HepG2 (cell line): ENCODE measurements at regions not wholly inside any gene's neighbourhood (a gene's known extent, or its start where the extent isn't known, plus 50 kb on each side); places are given as distances from the start of the nearest gene placed in this dataset.

Source experiments
- ATAC-seq: fragments of 200-7000 bp; cut with Tn5 transposase; 3 replicates; pipeline ENCODE4 v1.9.1; 2020; ENCODE audit warnings: mild to moderate bottlenecking, moderate library complexity
- BruUV-seq: library from RNA; stranded (reverse); fragments of 400-500 nt; replicated peaks from 2 replicates; lab custom pipeline; 2021; lab: Mats Ljungman, UMichigan
- CTCF ChIA-PET: fragments of 300-600 bp; formaldehyde crosslinking; extraction: SDS; loops from one replicate; lab custom pipeline; 2021; ENCODE audit warnings: low total read pairs, inconsistent platforms, low intra/inter-chr PET ratio; lab: Yijun Ruan, JAX
- POLR2A ChIA-PET: fragments of 350-600 bp; sonication (Branson Sonifier 250); formaldehyde crosslinking; loops from one replicate; lab custom pipeline; 2020; ENCODE audit warnings: antibody characterized with exemption, inconsistent platforms; lab: Yijun Ruan, JAX
- DNase-seq: peaks from one replicate; pipeline ENCODE4 v3.0.0-alpha.2; 2015; ENCODE audit warnings: low spot score
- FAIRE-seq: peaks from 3 replicates; lab custom pipeline; 2011; peaks lifted over from hg19 to GRCh38; lab: Jason Lieb, UNC
- H2AFZ ChIP-seq: one replicate; pipeline ENCODE4 v1.6.1; 2011; ENCODE audit warnings: low read length, inconsistent platforms
- H3K27ac ChIP-seq: fragments of 300-600 bp; 3 replicates; pipeline ENCODE4 v1.8.0; 2011; ENCODE audit warnings: mixed run types, mild to moderate bottlenecking, mixed read lengths, low read length, inconsistent platforms; ENCODE audit not compliant: insufficient read depth; ENCODE audit errors: extremely low read length
- H3K27me3 ChIP-seq, 2 experiments: fragments of 200-600 bp in 1 of 2; 2 replicates in 1 of 2; 3 replicates in 1 of 2; pipeline versions ENCODE4 v1.6.0 to v1.8.0; 2011; ENCODE audit warnings: low read length in 2 of 2, mild to moderate bottlenecking in 2 of 2, moderate library complexity in 2 of 2, inconsistent platforms in 1 of 2; ENCODE audit not compliant: insufficient read depth in 2 of 2, control insufficient read depth in 1 of 2
- H3K36me3 ChIP-seq, 2 experiments: fragments of 200-600 bp in 1 of 2; replicated peaks in 1 of 2; 2 replicates in 1 of 2; 3 replicates in 1 of 2; pipeline versions ENCODE4 v1.5.1 to v1.8.0; 2011; ENCODE audit warnings: low read length in 2 of 2, inconsistent platforms in 1 of 2; ENCODE audit not compliant: insufficient read depth in 2 of 2, control insufficient read depth in 1 of 2
- H3K4me1 ChIP-seq: 2 replicates; pipeline ENCODE4 v1.5.1; 2012; ENCODE audit warnings: low read length, inconsistent platforms; ENCODE audit not compliant: insufficient read depth
- H3K4me2 ChIP-seq: 2 replicates; pipeline ENCODE4 v1.6.0; 2011; ENCODE audit warnings: low read depth, low read length, inconsistent platforms
- H3K4me3 ChIP-seq, 3 experiments: fragments of 200-600 bp in 1 of 3; sonication (generic), shearing (Covaris generic) in 1 of 3; replicated peaks in 1 of 3; 2 replicates each; pipeline ENCODE4 v1.5.1; 2011 to 2016; ENCODE audit warnings: low read length in 3 of 3, inconsistent platforms in 2 of 3, low read depth in 2 of 3, mild to moderate bottlenecking in 2 of 3, control low read depth in 1 of 3, mixed read lengths in 1 of 3; ENCODE audit not compliant: insufficient read depth in 1 of 3
- H3K79me2 ChIP-seq: one replicate; pipeline ENCODE4 v1.6.1; 2011; ENCODE audit warnings: low read length, inconsistent platforms; ENCODE audit not compliant: insufficient read depth
- H3K9ac ChIP-seq: 2 replicates; pipeline ENCODE4 v1.6.0; 2011; ENCODE audit warnings: mild to moderate bottlenecking, low read depth, low read length, inconsistent platforms; ENCODE audit not compliant: insufficient read depth
- H3K9me3 ChIP-seq: 2 replicates; pipeline ENCODE4 v1.5.1; 2012; ENCODE audit warnings: mild to moderate bottlenecking, low read length
- H4K20me1 ChIP-seq: 2 replicates; pipeline ENCODE4 v1.6.0; 2011; ENCODE audit warnings: inconsistent platforms, mild to moderate bottlenecking, low read length, moderate library complexity; ENCODE audit not compliant: insufficient read depth
- CBX5 ChIP-seq: sonication (generic); formaldehyde crosslinking; IDR thresholded peaks from 2 replicates; pipeline ENCODE4 v1.4.0; 2020; ENCODE audit warnings: missing genetic modification reagents, borderline replicate concordance
- ELF1 ChIP-seq: sonication (generic); formaldehyde crosslinking; IDR thresholded peaks from 2 replicates; pipeline ENCODE4 v1.4.0; 2020; ENCODE audit warnings: missing genetic modification reagents
- HCFC1 ChIP-seq: fragments of 150-350 bp; IDR thresholded peaks from 2 replicates; pipeline ENCODE4 v1.6.1; 2014; ENCODE audit warnings: low read depth, low read length
- KLF11 ChIP-seq: IDR thresholded peaks from 2 replicates; pipeline ENCODE4 v1.6.1; 2016; ENCODE audit warnings: missing compliant biosample characterization
- KLF13 ChIP-seq: sonication (generic); formaldehyde crosslinking; IDR thresholded peaks from 2 replicates; pipeline ENCODE4 v1.4.0; 2020; ENCODE audit warnings: mild to moderate bottlenecking, missing genetic modification reagents
- MTF1 ChIP-seq: sonication (generic); formaldehyde crosslinking; IDR thresholded peaks from 2 replicates; pipeline ENCODE4 v1.5.0; 2020; ENCODE audit warnings: missing genetic modification reagents
- MZF1 ChIP-seq: sonication (generic); formaldehyde crosslinking; IDR thresholded peaks from 2 replicates; pipeline ENCODE4 v1.8.1; 2023; ENCODE audit warnings: mild to moderate bottlenecking, missing genetic modification reagents, borderline replicate concordance
- PAF1 ChIP-seq: IDR thresholded peaks from 2 replicates; pipeline ENCODE4 v1.6.1; 2016; ENCODE audit warnings: missing genetic modification reagents, missing compliant biosample characterization
- PCBP1 ChIP-seq: fragments of 200-400 bp; formaldehyde crosslinking; IDR thresholded peaks from 2 replicates; pipeline ENCODE4 v1.6.1; 2017; ENCODE audit warnings: mild to moderate bottlenecking, low read depth, low read length, borderline replicate concordance
- STAG1 ChIP-seq: sonication (generic); formaldehyde crosslinking; IDR thresholded peaks from 2 replicates; pipeline ENCODE4 v1.4.0; 2020; ENCODE audit warnings: missing genetic modification reagents
- ZNF441 ChIP-seq: sonication (generic); formaldehyde crosslinking; IDR thresholded peaks from 2 replicates; pipeline ENCODE4 v1.7.0; 2021; ENCODE audit warnings: missing genetic modification reagents, borderline replicate concordance
- ZNF484 ChIP-seq: sonication (generic); formaldehyde crosslinking; IDR thresholded peaks from 2 replicates; pipeline ENCODE4 v1.5.1; 2020; ENCODE audit warnings: mild to moderate bottlenecking, low read depth, missing genetic modification reagents, borderline replicate concordance
- ZNF552 ChIP-seq: sonication (generic); formaldehyde crosslinking; IDR thresholded peaks from 2 replicates; pipeline ENCODE4 v1.9.0; 2022; ENCODE audit warnings: missing genetic modification reagents, mild to moderate bottlenecking, borderline replicate concordance
- ZNF619 ChIP-seq: sonication (generic); formaldehyde crosslinking; IDR thresholded peaks from 2 replicates; pipeline ENCODE4 v1.4.0; 2020; ENCODE audit warnings: mild to moderate bottlenecking, missing genetic modification reagents
- ZNF644 ChIP-seq: IDR thresholded peaks from 2 replicates; pipeline ENCODE4 v1.6.1; 2016; ENCODE audit warnings: low read depth
- ZNF709 ChIP-seq: sonication (generic); formaldehyde crosslinking; IDR thresholded peaks from 2 replicates; pipeline ENCODE4 v1.5.0; 2020; ENCODE audit warnings: mild to moderate bottlenecking, missing genetic modification reagents
- ZNF839 ChIP-seq: sonication (generic); formaldehyde crosslinking; IDR thresholded peaks from 2 replicates; pipeline ENCODE4 v1.4.0; 2020; ENCODE audit warnings: missing genetic modification reagents, mild to moderate bottlenecking, borderline replicate concordance
- WGBS: methylation state at CpG from one replicate; pipeline ENCODE4 v1.1.6; 2017; ENCODE audit warnings: low lambda C conversion rate; 5-methylcytosine and 5-hydroxymethylcytosine counted together
- in situ Hi-C: cut with HindIII; loops from 2 replicates; pipeline ENCODE4 v1.10.0; 2017; ENCODE audit warnings: low pct_unique_long_range_greater_than_20kb; ENCODE audit not compliant: extremely low pct_ligation_motif_present
- intact Hi-C: fragments of 100-400 bp; cut with micrococcal nuclease; formaldehyde crosslinking; loops from one replicate; pipeline ENCODE4 v1.10.0; 2022; ENCODE audit not compliant: unreplicated experiment
- TF ChIP-seq, protein P1 (sequence below): IDR thresholded peaks from 2 replicates; pipeline ENCODE4 v1.4.0; 2020; ENCODE audit warnings: mild to moderate bottlenecking, missing genetic modification reagents
- TF ChIP-seq, protein P2 (sequence below): IDR thresholded peaks from 2 replicates; pipeline ENCODE4 v1.6.1; 2016; ENCODE audit warnings: missing biosample characterization, missing genetic modification reagents, low read depth
- TF ChIP-seq, protein P3 (sequence below): sonication (generic); formaldehyde crosslinking; IDR thresholded peaks from 2 replicates; pipeline ENCODE4 v1.5.0; 2020; ENCODE audit warnings: missing genetic modification reagents

DNA sequence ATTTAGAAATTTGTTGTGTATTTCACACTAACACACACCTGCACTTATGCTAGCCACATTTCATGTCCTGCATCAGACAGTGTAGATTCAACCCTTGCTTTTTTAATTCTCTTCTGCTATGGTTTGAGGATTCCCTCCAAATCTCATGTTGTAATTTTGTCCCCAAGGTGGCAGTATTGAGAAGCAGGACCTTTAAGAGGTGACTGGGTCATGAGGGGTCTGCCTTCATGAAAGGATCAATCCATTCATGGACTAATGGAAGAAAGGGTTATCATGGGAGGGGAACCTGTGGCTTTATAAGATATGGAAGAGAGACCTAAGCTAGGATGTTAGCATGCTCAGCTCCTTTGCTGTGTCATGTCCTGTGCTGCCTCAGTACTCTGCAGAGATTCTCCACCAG lies 1032.2 kb downstream of the CDH11 start (continued):
- TF ChIP-seq, protein P1, sequence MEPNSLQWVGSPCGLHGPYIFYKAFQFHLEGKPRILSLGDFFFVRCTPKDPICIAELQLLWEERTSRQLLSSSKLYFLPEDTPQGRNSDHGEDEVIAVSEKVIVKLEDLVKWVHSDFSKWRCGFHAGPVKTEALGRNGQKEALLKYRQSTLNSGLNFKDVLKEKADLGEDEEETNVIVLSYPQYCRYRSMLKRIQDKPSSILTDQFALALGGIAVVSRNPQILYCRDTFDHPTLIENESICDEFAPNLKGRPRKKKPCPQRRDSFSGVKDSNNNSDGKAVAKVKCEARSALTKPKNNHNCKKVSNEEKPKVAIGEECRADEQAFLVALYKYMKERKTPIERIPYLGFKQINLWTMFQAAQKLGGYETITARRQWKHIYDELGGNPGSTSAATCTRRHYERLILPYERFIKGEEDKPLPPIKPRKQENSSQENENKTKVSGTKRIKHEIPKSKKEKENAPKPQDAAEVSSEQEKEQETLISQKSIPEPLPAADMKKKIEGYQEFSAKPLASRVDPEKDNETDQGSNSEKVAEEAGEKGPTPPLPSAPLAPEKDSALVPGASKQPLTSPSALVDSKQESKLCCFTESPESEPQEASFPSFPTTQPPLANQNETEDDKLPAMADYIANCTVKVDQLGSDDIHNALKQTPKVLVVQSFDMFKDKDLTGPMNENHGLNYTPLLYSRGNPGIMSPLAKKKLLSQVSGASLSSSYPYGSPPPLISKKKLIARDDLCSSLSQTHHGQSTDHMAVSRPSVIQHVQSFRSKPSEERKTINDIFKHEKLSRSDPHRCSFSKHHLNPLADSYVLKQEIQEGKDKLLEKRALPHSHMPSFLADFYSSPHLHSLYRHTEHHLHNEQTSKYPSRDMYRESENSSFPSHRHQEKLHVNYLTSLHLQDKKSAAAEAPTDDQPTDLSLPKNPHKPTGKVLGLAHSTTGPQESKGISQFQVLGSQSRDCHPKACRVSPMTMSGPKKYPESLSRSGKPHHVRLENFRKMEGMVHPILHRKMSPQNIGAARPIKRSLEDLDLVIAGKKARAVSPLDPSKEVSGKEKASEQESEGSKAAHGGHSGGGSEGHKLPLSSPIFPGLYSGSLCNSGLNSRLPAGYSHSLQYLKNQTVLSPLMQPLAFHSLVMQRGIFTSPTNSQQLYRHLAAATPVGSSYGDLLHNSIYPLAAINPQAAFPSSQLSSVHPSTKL = peak; percentile 34; the same call in 1 of the 2 replicates
- TF ChIP-seq CBX5 (no peak), PCBP1 (no peak), ZNF619 (CRISPR knock-in tag) (no peak), STAG1 (CRISPR knock-in tag) (peak; percentile 86), ELF1 (CRISPR knock-in tag) (no peak)
- TF ChIP-seq, all 625 proteins: peak for 11

DNA sequence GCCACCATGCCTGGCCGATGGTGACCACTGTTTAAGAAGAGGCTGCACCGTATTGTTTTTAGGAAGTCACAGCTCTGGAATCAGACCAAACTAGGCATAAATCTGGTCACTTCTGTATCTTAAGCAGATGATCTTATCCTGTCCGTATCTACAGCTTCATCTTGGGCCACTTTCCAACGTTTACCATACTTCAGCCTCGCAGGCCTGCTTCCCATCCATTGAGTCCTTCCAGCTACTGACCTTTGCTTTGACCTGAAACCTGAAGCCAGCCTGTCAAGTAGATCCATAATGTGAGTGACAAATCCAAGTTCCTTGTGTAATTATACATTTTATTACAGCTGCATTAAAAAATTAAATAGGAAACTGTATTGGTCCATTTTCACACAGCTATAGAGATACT lies 1033.0 kb downstream of the CDH11 start:
- no peaks in the 10 kb centered on the region for H3K79me2 ChIP-seq
- no TSS peak for BruUV-seq
- CTCF ChIA-PET = interaction anchor here (1.3 kb wide), 1 partner anchor 1029 kb away, joined by 6 read pairs; no protein-coding TSS in a partner anchor
- WGBS = 25% methylated on average over 5 of the region's 5 CpGs
- no peaks in the 10 kb centered on the region for H3K9me3 ChIP-seq
- ATAC-seq (no peak), FAIRE-seq (no peak), DNase-seq (no peak)
- in situ Hi-C loops = no loop called here
- intact Hi-C loops = loop anchor here (1.0 to 5.0 kb wide), 3 partner anchors 368 to 1029 kb away; no protein-coding TSS in a partner anchor
- POLR2A ChIA-PET = no interaction called here
- H3K9ac ChIP-seq = no peak overlapping the region
- no peak overlapping the region for H3K27ac ChIP-seq
- H3K36me3 ChIP-seq = no peaks in the 10 kb centered on the region
- no peak overlapping the region for H3K4me2 ChIP-seq
- no peaks in the 10 kb centered on the region for H3K27me3 ChIP-seq
- no peak overlapping the region for H2AFZ ChIP-seq
- no peaks in the 10 kb centered on the region for H4K20me1 ChIP-seq
- H3K4me3 ChIP-seq = no peak overlapping the region
- no peaks in the 10 kb centered on the region for H3K4me1 ChIP-seq
- TF ChIP-seq MZF1 (CRISPR knock-in tag) (no peak), KLF11 (CRISPR knock-in tag) (no peak), ZNF839 (no peak), HCFC1 (no peak), MTF1 (no peak), ZNF441 (CRISPR knock-in tag) (no peak), ZNF552 (CRISPR knock-in tag) (no peak), ZNF709 (CRISPR knock-in tag) (no peak), KLF13 (CRISPR knock-in tag) (no peak), ZNF644 (no peak), ZNF484 (CRISPR knock-in tag) (no peak), PAF1 (CRISPR knock-in tag) (no peak)
- TF ChIP-seq, protein P2, sequence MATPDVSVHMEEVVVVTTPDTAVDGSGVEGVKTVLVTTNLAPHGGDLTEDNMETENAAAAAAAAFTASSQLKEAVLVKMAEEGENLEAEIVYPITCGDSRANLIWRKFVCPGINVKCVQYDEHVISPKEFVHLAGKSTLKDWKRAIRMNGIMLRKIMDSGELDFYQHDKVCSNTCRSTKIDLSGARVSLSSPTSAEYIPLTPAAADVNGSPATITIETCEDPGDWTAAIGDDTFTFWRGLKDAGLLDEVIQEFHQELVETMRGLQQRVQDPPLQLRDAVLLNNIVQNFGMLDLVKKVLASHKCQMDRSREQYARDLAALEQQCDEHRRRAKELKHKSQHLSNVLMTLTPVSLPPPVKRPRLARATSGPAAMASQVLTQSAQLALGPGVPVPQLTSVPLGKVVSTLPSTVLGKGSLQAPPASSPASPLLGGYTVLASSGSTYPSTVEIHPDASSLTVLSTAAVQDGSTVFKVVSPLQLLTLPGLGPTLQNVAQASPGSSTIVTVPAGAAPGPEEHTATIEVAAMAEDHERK (CRISPR knock-in tag) = no peak
- TF ChIP-seq, protein P3, sequence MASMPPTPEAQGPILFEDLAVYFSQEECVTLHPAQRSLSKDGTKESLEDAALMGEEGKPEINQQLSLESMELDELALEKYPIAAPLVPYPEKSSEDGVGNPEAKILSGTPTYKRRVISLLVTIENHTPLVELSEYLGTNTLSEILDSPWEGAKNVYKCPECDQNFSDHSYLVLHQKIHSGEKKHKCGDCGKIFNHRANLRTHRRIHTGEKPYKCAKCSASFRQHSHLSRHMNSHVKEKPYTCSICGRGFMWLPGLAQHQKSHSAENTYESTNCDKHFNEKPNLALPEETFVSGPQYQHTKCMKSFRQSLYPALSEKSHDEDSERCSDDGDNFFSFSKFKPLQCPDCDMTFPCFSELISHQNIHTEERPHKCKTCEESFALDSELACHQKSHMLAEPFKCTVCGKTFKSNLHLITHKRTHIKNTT (CRISPR knock-in tag) = no peak
